UCSD-AML1 (cell line): ENCODE measurements at regions not wholly inside any gene's neighbourhood (a gene's known extent, or its start where the extent isn't known, plus 50 kb on each side); places are given as distances from the start of the nearest gene placed in this dataset.
"Not testable (repeated sequence)": the region's sequence is repeated elsewhere in the genome, so short reads cannot be mapped to it uniquely, and the experiment has no call there.

ENCODE experiments used
- DNase-seq: peaks from one replicate; lab custom pipeline; 2025; ENCODE audit not compliant: unreplicated experiment; lab: John Stamatoyannopoulos, UW

DNA sequence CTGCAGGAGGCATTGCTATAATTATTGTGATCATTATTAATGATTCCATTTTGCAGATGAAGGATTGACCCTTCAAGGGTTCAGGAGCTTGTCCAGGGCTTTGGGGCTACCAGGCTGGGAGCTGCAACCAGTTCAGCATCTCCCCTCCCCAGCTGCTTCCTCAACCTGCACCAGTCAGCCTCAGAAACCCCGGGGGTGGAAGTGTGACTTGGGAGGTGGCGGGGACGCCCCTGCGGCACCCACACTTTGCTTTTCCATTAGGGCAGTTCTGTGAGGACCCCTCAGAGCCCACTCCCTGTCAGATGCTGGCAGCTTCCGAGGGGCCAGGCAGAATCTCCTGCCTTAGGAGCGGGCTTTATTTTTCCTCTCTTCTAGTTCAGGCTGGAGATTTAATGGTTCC, 85.6 kb downstream of the OLFM1 start:
- no peak for DNase-seq

DNA sequence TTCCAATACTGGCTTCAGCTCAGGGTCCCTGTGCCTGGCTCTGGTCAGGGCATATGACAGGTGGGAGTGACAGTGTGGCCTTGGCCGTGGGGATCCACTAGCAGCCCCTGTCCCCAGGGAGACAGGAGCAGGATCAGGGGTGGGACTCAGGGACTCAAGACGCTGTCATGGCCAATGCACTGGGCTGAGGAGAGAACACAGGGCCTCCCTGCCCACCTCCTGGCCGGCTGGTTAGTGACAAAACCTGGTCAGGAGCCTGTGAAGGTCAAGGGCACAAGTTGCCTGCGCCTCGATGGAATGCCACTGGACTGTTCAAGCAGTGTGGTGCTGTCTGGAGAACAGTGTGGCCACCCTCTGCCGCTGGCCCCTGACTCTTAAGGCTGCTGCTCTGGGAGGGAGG, 86.8 kb downstream of the OLFM1 start:
- no peak for DNase-seq

DNA sequence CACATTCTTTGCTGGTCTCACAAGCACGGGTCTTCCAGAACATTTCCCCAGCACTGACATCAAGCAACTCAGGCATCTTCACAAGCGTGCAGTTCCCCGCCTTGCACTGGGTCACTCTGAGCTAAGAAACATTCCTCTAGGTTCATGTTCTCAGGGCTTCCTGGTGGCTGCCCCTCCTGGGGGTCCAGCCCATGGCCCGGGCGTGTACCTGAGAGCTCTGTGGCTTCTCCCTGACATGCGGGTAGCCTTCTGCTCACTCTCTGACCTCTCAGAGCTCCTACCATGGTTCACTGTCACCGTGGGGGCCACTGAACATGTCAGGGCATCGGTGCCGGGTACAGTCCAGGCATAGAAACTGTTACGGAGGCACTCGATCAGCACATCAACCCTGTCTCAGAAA, 87.5 kb downstream of the OLFM1 start:
- no peak for DNase-seq

DNA sequence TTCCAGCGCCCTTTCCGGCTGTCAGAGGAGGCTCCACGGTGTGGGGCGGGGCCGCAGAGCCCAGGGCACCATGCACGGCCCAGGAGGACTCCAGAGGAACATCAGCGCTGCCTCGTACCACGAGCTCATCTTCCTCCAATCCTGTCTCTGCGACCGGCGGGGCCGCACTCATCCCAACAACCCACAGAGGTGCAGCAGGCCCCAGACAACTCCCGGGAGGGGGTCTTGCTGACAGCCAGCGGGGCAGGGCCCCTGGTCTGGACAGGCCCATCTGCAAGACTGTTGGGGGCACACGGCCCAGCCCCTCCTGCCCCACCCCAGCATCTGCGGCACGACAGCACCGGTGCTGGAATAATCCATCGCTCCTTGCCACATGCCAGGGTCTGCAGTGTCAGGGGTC, 88.8 kb downstream of the OLFM1 start:
- no peak for DNase-seq

DNA sequence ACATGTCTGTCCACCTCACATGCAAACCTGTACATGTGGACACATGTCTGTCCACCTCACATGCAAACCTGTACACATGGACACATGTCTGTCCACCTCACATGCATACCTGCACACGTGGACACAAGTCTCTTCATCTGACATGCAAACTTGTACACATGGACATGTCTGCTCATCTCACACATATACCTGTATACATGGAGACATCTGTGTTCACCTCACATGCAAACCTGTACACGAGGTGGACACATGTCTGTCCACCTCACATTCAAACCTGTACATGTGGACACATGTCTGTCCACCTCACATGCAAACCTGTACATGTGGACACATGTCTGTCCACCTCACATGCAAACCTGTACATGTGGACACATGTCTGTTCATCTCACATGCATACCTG, 90.1 kb downstream of the OLFM1 start:
- DNase-seq: not testable (repeated sequence)

DNA sequence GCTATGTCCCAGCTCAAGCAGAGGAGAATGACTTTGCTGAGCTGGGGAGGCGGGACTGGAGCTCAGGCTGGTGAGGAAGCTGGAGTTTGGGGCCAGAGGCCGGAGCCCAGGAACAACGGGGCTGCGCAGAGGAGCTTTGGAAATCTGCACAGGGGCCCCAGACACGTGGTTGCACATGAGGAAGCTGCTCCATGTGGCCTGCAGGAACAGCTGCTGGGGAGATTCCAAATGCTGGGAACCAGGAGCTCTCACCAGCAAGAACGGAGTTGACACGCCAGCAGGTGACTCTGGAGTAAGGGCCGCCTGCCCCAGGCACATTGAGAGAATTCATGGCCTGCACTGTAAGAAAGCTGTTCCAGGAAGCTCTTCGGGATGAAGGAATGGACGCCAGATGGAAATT, 91.0 kb downstream of the OLFM1 start:
- no peak for DNase-seq

DNA sequence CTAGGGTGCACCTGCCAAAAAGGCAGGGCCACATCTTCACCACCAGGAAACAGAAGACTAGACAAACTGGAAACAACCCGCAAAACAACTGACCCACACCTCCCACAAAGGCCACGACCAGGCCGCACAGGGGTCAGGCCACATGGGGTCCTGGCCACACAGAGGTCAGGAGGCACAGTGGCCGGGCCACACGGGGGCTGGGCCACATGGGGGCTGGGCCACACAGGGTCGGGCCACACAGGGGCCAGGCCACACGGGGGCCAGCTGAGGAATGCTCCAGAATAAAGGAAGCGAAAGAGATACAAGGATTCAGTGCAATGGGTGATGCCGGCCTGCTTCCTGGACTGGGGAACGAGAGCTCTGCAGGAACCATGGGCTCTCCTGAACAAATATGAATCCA, 91.6 kb downstream of the OLFM1 start:
- DNase-seq: no peak

DNA sequence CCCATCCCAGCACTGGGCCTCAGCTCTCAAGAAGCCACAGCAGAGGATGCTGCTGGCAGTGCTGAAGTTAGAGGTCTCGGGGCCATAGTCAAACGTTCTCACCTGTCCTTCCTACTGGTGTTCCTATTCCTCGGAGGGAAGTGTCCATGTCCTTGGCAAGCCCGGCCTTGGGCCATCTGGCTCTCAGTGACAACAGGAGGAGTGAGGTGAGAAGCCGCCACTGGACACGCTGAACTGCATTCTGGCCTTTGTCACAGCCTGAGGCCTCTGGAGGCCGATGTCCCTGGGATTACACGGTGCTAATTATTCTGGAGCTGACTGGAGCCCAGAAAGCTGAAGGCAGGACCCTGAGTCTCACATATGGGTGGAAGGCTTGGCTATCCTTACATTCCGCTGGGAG, 92.5 kb downstream of the OLFM1 start:
- no peak for DNase-seq

DNA sequence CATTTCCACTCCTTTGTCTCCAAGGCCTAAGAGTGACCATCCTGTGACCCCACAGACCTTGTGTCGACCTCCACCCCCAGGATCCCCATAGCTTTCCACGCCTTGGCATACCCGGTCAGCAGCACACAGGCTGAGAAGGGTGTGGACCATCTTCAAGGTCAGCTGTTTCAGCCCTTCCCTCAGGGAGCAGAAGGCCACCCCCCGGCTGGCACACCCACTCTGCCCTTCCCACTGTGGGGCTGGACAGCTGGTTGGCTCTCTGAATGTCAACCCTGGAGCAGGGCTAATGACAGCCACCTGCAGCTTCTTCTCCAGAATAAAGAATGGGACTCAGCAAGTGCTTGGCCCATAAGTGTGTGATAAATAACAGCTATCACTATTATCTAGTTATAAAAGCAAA, 93.1 kb downstream of the OLFM1 start:
- DNase-seq: no peak

DNA sequence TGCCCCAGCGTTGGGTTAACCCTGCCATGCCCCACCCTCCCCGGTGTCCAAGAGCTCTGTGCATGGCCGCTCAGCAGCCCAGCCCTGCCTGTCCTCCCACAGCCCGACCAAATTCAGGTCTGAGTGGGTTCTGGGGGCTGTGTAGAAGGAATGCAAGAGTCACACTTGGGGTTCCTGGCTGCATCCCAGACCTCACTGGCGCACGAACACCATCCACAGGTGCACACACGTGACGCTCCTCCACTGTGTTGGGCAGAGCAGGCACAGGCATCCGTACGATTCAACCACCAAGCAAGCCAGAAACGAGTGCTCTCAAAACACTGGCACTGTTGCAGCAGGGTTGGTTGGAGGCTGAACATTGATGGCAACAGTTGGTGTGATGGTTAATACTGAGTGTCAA, 93.9 kb downstream of the OLFM1 start:
- DNase-seq: no peak

DNA sequence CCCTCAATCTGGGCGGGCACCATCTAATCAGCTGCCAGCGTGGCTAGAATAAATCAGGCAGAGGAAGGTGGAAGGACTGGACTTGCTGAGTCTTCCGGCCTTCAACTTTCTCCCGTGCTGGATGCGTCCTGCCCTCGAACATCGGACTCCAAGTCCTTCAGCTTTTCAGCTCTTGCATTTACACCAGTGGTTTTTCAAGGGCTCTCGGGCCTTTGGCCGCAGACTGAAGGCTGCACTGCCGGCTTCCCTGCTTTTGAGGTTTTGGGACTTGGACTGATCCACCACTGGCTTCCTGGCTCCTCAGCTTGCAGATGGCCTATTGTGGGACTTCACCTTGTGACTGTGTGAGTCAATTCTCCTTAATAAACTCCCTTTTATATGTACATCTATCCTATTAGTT, 94.4 kb downstream of the OLFM1 start:
- DNase-seq: not testable (repeated sequence)

DNA sequence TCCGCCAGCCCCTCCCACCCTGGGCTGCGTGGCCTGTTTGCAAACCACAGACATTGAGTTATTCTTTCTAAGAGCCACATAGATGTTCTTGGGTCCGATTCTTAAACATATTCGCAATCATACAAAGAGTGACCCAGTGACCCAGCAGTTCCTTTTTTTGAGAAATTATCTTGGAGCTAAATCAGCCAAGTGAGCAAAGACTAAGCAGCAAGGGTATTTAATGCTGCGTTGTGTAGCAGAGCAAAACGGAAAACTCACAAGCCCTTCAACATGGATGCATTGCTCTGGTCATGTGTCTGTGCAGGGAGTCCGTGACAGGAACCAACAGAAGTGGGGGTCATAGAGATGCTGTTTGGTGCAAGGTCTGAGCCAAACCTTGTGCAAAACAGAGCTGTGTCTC, 95.6 kb downstream of the OLFM1 start:
- no peak for DNase-seq

DNA sequence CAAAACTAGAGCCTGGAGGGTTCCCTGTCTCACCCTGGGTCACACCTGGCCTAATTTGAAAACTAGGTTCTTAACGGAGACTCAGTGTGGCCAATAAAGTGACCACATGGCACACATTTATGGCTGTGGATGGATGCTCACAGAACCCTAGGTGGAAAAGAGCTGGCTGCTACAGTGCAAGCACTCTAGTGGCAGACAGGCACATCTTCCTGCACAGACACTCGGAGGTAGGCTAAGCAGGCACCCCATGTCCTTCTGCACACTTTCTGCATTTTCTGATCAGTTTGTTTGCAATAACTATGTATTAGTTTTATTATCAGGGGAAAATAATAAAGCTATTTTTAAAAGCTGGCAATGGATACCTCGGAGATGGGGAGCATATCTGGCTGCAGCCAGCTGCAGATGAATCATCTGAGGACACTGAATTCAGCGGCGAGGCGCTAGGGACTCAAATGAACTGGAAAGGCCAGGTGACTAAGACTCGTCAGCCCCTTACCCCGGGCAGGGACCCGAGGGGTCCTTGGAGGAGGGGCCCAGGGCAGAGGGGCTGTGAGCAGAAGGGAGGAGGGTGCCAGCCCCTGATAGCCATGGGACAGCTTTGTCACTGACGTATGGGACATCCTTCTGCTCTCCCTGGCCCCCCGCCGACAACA, 96.2 kb downstream of the OLFM1 start:
- no peak for DNase-seq

DNA sequence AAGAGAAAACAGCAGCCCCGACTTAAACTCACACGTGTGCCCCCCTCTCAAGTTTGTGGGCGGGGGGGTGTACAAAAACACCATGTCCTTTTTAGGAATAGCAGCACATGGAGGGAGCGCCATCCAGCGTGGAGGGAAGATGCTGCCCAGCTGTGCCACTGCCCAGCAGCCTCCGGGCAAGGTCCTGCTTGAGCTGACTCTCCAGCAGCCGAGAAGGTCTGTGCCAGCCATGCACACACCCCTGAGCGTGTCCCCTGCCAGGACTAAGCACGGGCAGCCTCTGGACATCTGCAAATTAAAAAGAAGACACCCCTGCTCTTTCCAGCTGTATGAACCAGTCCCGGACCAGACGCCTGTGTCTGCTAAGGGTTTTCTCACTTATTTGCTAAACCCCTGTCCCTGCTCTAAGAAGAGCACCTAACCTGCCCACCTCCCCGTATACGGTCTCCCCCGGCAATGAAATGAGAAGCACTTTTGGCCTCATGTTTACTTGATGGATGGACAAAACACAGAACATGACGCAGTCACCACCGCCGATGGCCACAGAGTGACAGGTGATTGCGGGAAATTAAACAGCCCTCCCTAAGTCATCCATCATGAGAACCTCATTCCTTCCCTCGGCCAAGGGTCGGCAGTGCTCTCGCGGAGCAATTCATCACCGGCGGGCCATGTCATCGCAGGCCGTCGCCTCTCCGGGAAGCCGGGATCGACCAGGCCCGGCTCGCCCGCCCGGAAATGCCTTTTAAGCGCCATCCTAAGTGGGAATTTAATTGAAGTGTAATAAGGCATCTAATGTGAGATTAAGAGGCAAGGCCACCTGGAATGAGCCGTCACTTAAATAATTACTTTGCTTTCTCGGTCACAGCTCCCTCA, 96.9 kb downstream of the OLFM1 start:
- DNase-seq: no peak

DNA sequence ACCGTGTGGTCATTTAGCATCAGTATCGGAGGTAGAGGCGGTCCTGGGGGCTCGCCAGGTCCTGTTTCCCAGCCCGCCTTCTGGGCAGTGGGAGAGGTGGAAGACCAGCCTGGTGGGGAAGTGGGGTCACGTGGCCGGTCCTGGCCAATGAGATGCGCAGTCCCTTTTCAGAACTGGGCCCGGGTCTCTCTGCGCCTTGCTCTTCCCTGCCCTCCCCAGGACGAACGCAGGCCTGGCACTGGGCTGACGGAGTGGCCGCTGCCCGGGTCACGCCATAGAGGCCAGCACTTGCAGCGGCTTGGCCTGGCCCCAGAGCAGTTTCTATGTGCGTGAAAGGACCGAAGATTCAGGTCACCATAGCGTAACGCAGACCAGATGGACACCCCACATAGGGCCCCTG, 97.6 kb downstream of the OLFM1 start:
- no peak for DNase-seq

DNA sequence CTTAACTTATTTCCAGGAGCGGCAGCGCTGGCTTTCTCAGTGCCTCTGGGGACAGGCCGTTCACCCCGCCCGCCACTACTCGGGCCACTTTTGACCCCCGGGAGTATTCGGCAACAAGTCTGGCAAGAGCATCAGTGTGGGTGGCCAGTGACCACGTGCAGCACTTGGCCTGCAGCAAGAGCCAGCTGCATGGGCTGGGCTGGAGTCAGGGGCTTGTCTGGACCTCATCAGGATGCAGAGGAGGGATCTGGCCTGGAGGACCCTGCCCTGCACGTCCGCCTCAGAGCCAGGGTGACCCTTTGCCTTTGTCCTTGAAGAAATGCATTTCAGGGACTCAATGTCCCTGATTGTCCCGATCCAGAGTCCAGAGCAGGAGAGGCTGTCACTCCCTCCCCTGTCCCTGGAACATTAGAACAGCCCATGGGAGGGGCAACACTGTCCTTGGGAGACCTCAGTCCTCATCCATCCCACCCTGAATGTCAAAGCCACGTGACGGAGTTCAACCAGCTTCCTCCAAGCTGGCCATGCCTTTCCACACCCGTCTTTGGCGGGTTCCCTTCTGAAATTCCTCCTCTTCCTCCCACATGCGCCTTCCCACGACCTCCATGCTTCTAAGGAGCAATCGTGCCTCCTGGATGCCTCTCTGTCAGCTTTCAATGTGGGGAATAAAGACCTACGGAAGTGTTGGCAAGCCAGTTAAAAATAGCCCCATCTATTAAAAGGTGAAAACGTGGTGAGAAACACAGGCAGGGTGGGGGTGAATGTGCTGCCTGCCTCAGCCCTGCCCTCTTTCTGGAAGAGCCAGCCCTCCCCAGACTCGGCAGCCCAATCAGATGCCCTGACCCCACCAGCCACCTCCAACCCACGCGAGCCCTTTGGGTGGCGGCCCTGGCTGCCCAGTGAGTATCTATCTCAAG, 99.0 kb downstream of the OLFM1 start:
- no peak for DNase-seq

DNA sequence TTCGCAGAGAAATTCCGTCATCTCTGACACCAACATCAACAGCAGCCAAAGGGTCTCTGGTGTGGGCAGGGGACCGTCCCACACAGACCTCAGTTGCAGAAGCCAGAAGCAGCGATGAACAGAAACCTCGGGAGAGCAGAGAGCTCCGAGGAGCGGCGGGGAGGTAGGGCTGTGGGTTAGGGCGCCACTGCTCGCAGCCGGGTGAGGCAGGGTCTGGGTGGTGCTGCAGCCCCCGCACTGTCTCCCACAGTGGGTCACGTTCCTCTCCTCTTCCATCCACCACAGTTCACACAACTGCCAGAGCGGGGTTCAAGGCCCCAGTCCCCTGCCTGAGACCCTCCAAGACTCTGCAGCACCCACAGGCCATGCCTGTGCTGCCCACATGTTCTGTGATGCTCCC, 99.9 kb downstream of the OLFM1 start:
- no peak for DNase-seq

DNA sequence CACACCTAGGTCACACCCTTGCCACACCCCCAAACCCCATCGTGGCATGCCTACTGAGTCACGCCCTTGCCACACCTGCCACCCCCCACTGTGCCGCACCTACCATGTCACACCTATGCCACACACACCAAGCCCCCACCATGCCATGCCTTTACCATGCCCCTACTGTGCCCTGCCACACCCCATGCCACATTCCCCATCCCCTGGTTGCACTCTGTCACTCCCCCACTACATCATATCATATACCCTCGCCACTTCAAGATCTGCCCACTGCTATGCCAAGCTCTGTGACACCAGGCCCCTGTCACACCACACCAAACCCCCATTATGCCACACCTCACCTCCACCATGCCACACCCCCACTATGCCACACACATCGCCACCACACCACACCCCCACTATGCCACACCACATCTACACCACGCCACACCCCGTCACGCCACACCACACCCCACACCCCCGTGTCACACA, 101.2 kb downstream of the OLFM1 start:
- DNase-seq: no peak

DNA sequence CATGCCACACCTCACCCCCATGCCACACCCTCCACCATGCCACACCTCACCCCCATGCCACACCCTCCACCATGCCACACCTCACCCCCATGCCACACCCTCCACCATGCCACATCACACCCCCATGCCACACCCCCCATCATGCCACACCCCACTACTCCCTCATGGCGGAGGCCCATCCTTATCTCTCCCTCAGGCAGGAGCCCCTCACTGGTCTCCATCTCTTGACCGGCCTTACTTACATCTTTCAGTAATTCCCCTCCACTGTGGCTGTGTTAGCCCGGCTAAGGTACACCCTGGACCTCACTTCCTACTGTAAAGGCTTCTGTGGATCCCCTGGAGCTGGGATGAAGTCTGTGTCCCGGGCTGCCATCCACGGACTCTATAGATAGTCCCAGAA, 102.0 kb downstream of the OLFM1 start:
- no peak for DNase-seq

DNA sequence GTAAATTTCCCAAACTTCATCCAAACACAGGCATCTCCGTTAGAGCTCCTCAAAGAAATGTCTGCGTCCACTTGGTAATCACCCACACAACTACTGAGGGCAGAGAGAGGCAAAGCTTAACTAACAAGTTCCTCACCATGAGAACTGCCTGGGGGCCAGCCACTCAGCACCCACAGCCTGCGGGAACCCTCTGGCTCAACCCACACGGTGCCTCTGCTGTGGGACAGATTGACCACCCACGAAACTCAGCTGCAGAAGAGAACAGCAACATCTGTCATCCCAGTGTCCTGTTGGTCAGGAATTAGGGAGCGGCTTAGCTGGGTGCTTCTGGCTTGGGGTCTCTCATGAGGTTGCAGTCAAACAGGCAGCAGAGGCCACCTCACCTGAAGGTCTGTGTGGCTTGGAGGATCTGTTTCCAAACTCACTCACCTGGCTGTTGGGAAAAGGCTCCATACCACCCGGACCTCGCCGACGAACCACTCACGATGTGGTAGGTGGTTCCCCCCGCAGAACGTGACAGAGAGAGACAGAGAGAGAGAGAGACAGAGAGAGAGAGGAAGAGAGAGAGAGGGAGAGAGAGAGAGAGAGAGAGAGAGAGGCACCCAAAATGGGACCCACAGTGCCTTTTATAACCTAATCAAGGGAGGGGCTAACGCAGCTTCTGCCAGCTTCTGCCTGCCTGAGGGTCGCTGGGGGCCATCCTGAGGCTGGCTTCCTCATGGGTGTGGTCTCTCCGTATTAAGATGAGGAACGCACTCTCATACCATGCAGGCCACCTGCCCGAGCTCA, 103.5 kb downstream of the OLFM1 start:
- DNase-seq: no peak

DNA sequence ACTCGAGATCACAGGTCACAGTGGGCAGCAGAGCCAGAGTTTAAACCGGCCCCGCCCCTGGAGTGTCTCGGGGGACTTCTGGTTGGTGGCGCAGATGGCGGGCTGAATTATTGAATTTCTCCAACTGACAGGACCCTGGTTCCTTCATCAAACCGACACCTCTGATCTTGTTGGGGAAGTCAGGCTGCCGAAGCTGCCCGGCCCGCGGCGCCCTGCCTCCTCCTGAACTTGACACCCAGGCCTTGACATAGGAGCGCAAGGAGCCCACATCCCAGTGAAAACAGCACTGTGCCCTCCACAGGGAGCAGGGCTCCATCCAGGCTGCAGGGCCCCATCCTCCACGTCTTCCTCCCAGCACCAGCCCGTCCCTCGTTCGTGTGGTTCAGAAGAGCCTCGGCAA, 105.2 kb downstream of the OLFM1 start:
- no peak for DNase-seq
